ENCODE measurements at regions not wholly inside any gene's neighbourhood (a gene's known extent, or its start where the extent isn't known, plus 50 kb on each side); places are given as distances from the start of the nearest gene placed in this dataset.

- no peak for TF ChIP-seq NFE2L2 (IDR thresholded peaks at IDR 0.05; ENCODE audit: low read depth, low read length)
- no peak for TF ChIP-seq CTCF (conservative IDR thresholded peaks at IDR 0.05; ENCODE audit: low read depth, low read length)
- no peak for TF ChIP-seq CHD1 (IDR thresholded peaks at IDR 0.05; ENCODE audit: low read depth, low read length)
- TF ChIP-seq RFX5 (IDR thresholded peaks at IDR 0.05; ENCODE audit: low read depth, low read length), result no peak
- TF ChIP-seq RAD21 (IDR thresholded peaks at IDR 0.05; ENCODE audit: low read length), result no peak
- no peak for TF ChIP-seq SMC3 (IDR thresholded peaks at IDR 0.05; ENCODE audit: low read depth, low read length)
- no peak for TF ChIP-seq POLR2A (IDR thresholded peaks at IDR 0.05; ENCODE audit: low read depth, low read length)
- no peak for TF ChIP-seq ELK1 (IDR thresholded peaks at IDR 0.05; ENCODE audit: borderline replicate concordance, low read depth, low read length)
- TF ChIP-seq RCOR1 (IDR thresholded peaks at IDR 0.05; ENCODE audit: insufficient replicate concordance, low read length), result no peak
- TF ChIP-seq, protein P1, sequence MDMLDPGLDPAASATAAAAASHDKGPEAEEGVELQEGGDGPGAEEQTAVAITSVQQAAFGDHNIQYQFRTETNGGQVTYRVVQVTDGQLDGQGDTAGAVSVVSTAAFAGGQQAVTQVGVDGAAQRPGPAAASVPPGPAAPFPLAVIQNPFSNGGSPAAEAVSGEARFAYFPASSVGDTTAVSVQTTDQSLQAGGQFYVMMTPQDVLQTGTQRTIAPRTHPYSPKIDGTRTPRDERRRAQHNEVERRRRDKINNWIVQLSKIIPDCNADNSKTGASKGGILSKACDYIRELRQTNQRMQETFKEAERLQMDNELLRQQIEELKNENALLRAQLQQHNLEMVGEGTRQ (IDR thresholded peaks at IDR 0.05; ENCODE audit: low read depth, low read length), result no peak
- no peak overlapping the region for H3K4ac ChIP-seq (ENCODE audit: low read depth, low read length)
- ChIA-PET POLR2A (ENCODE audit: unreplicated experiment) (no interaction called here), CTCF (no interaction called here)
- no peak overlapping the region for H2AK5ac ChIP-seq (ENCODE audit: low read depth, low read length)
- no peak overlapping the region for H3K4me2 ChIP-seq (ENCODE audit: low read depth, low read length)
- H4K91ac ChIP-seq (ENCODE audit: insufficient read depth, low read depth, low read length), result no peak overlapping the region
- no peak overlapping the region for H4K5ac ChIP-seq (ENCODE audit: low read depth, low read length)
- H3K23ac ChIP-seq (ENCODE audit: low read depth, low read length), result no peak overlapping the region
- intact Hi-C loops (cut with micrococcal nuclease) (no loop called here), dilution Hi-C loops (cut with HindIII; ENCODE audit: low sequenced_read_pairs, unreplicated experiment) (no loop called here), in situ Hi-C loops (cut with MboI; ENCODE audit: low sequenced_read_pairs) (no loop called here)
- DNase-seq, result no peak
- H2BK20ac ChIP-seq (ENCODE audit: low read depth, low read length), result no peak overlapping the region
- no CpG with 5 or more reads among the region's 2 CpGs for WGBS, 2 experiments (ENCODE audit: extremely low coverage in 2 of 2, insufficient read length in 1 of 2)
- no peaks in the 10 kb centered on the region for H3K9me1 ChIP-seq (ENCODE audit: insufficient read depth, low read length)
- H3K79me1 ChIP-seq (ENCODE audit: low read depth in 1 of 2, low read length in 2 of 2), result no peaks in the 10 kb centered on the region
- no peaks in the 10 kb centered on the region for H3K36me3 ChIP-seq (ENCODE audit: control insufficient read depth, insufficient read depth, low read length)
- H3K18ac ChIP-seq (ENCODE audit: low read depth, low read length), result no peak overlapping the region
- H2BK120ac ChIP-seq (ENCODE audit: low read depth, low read length), result no peak overlapping the region
- no peak overlapping the region for H2AFZ ChIP-seq (replicated peaks; ENCODE audit: low read length, poor library complexity)
- no TSS peak for BruUV-seq (replicated peaks)
- H4K20me1 ChIP-seq (ENCODE audit: insufficient read depth, low read length), result no peaks in the 10 kb centered on the region
- H3K27me3 ChIP-seq (ENCODE audit: control insufficient read depth, insufficient read depth, low read length), result no peaks in the 10 kb centered on the region
- H3K27ac ChIP-seq (ENCODE audit: insufficient read depth, low read length), result no peak overlapping the region
- H3K4me1 ChIP-seq (ENCODE audit: control insufficient read depth, insufficient read depth, low read length), result no peaks in the 10 kb centered on the region
- H3K4me3 ChIP-seq (ENCODE audit: insufficient read depth, low read depth, low read length), result no peak overlapping the region
- ATAC-seq (ENCODE audit: low read depth), result no peak
- no peak overlapping the region for H2BK5ac ChIP-seq (ENCODE audit: low read depth, low read length, poor library complexity, severe bottlenecking)
- H3K9me3 ChIP-seq (ENCODE audit: control insufficient read depth, insufficient read depth, low read length), result no peaks in the 10 kb centered on the region
- H3K14ac ChIP-seq (replicated peaks; ENCODE audit: low read depth, low read length), result no peak overlapping the region
- no peak overlapping the region for H3K56ac ChIP-seq (ENCODE audit: extremely low read depth, insufficient read depth, low read length)
- no peak overlapping the region for H2AK9ac ChIP-seq (replicated peaks; ENCODE audit: low read depth, low read length, poor library complexity)
- no peak overlapping the region for H3K9ac ChIP-seq (ENCODE audit: low read depth, low read length)
- no peak overlapping the region for H4K8ac ChIP-seq (ENCODE audit: low read depth in 2 of 2, low read length in 2 of 2)
- H2BK15ac ChIP-seq (ENCODE audit: low read depth, low read length), result no peak overlapping the region
These were observed 764.1 kb upstream of the TENM3 start for GRCh38 chr4:181479141-181479540.

Data from IMR-90 (cell line).